K562 (cell line): ENCODE measurements at regions not wholly inside any gene's neighbourhood (a gene's known extent, or its start where the extent isn't known, plus 50 kb on each side); places are given as distances from the start of the nearest gene placed in this dataset.

Source experiments
- DPF2 ChIP-seq: fragments of 450-650 bp; IDR thresholded peaks from 2 replicates; pipeline ENCODE4 v1.6.1; 2016
- HDAC1 ChIP-seq, 2 experiments: fragments of 450-650 bp; IDR thresholded peaks; 2 replicates each; pipeline ENCODE4 v1.6.1; 2016 to 2017; ENCODE audit warnings: inconsistent platforms in 1 of 2, mild to moderate bottlenecking in 1 of 2, moderate library complexity in 1 of 2
- JUN ChIP-seq, 2 experiments: sonication (generic) in 1 of 2; formaldehyde crosslinking in 1 of 2; IDR thresholded peaks; 2 replicates each; pipeline versions ENCODE4 v1.6.1 to v1.8.0; 2012 to 2022; ENCODE audit warnings: borderline replicate concordance in 2 of 2, mild to moderate bottlenecking in 2 of 2, improper control_type of control experiment in 1 of 2, low read depth in 1 of 2, low read length in 1 of 2, missing genetic modification reagents in 1 of 2
- MAFG ChIP-seq: fragments of 450-650 bp; conservative IDR thresholded peaks from 2 replicates; pipeline ENCODE4 v1.6.1; 2016; ENCODE audit warnings: missing genetic modification characterization, missing compliant biosample characterization
- MAFK ChIP-seq: IDR thresholded peaks from 2 replicates; pipeline ENCODE4 v1.6.1; 2011; ENCODE audit warnings: low read length, improper control_type of control experiment
- MTA3 ChIP-seq: fragments of 450-650 bp; formaldehyde crosslinking; IDR thresholded peaks from 2 replicates; pipeline ENCODE4 v1.6.1; 2017; ENCODE audit warnings: mild to moderate bottlenecking, borderline replicate concordance
- TAL1 ChIP-seq: fragments of 450-650 bp; IDR thresholded peaks from 2 replicates; pipeline ENCODE4 v1.6.1; 2016; ENCODE audit warnings: mild to moderate bottlenecking
- ZNF239 ChIP-seq: fragments of 250-450 bp; sonication (Bioruptor Pico); IDR thresholded peaks from 2 replicates; pipeline ENCODE4 v1.4.0; 2020; ENCODE audit warnings: mild to moderate bottlenecking
- ZNF57 ChIP-seq: fragments of 450-650 bp; formaldehyde crosslinking; IDR thresholded peaks from 2 replicates; pipeline ENCODE4 v1.4.0; 2020; ENCODE audit warnings: mild to moderate bottlenecking, moderate library complexity
- TF ChIP-seq, protein P1 (sequence below): fragments of 450-650 bp; formaldehyde crosslinking; IDR thresholded peaks from 2 replicates; pipeline ENCODE4 v1.4.0; 2022; ENCODE audit warnings: mild to moderate bottlenecking, moderate library complexity
- TF ChIP-seq, protein P2 (sequence below): sonication (generic); IDR thresholded peaks from 2 replicates; pipeline ENCODE4 v1.6.1; 2016
- TF ChIP-seq, protein P3 (sequence below), 2 experiments: fragments of 200-800 bp in 1 of 2; sonication (Bioruptor generic) in 1 of 2; sonication (generic) in 1 of 2; formaldehyde crosslinking in 1 of 2; IDR thresholded peaks in 1 of 2; conservative IDR thresholded peaks in 1 of 2; 2 replicates each; pipeline versions ENCODE4 v1.5.0 to v1.6.1; 2016 to 2020; ENCODE audit warnings: missing compliant biosample characterization in 1 of 2, missing genetic modification characterization in 1 of 2, missing genetic modification reagents in 1 of 2
- TF ChIP-seq, protein P4 (sequence below): fragments of 250-450 bp; sonication (Bioruptor Pico); IDR thresholded peaks from 2 replicates; pipeline ENCODE4 v1.4.0; 2020; ENCODE audit warnings: mild to moderate bottlenecking, moderate library complexity
- TF ChIP-seq, protein P5 (sequence below): fragments of 200-800 bp; sonication (Bioruptor generic); IDR thresholded peaks from 2 replicates; pipeline ENCODE4 v1.6.1; 2017; ENCODE audit warnings: missing genetic modification characterization, missing compliant biosample characterization
- TF ChIP-seq, protein P6 (sequence below), 2 experiments: fragments of 450-650 bp; conservative IDR thresholded peaks; 2 replicates each; pipeline ENCODE4 v1.6.1; 2017; ENCODE audit warnings: mild to moderate bottlenecking in 2 of 2, moderate library complexity in 2 of 2
- TF ChIP-seq, protein P7 (sequence below): sonication (generic); formaldehyde crosslinking; IDR thresholded peaks from 2 replicates; pipeline ENCODE4 v1.9.0; 2022; ENCODE audit warnings: mild to moderate bottlenecking, missing genetic modification reagents

DNA sequence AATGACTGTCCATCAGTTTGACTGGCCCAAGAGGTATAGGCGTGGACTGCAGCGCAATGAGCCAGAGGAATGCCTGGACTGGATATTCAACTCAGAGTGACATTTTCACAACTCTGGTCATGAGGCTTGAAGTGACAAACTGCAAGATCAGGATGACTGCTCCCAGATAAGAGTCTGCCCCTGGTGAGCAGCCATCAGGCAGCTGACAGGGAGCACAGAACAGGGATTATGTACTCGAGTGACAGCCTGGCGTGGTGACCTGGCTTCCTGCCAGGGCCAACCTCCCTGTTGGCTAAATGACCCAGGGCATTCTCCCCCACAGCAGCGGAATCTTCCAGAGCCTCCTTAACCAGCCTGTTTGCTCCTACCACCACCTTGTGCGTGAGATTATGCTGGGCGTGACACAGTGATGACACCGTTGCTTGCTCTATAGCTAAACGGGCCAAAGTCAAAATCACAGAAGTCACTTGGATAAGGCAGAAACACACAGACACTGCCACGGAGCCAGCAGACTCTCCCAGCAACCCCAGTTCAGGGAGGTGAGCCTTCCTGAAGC, 209.1 kb upstream of the JARID2 start (continued):
- TF ChIP-seq HDAC1 (IDR thresholded peaks at IDR 0.05) (peak in 1 of 2 experiments; percentile 92; a peak in 2 of 4 replicates), MAFG (peak; percentile 76), TAL1 (peak; percentile 54; the same call in 1 of the 2 replicates), MTA3 (peak; percentile 89), DPF2 (peak; percentile 93), ZNF239 (peak; percentile 56), ZNF57 (CRISPR knock-in tag) (no peak), JUN (IDR thresholded peaks at IDR 0.05; ENCODE audit: borderline replicate concordance, low read depth, low read length) (0 out of 2 replicates have a peak, but pooled peaks have one; percentile 26), JUN (CRISPR knock-in tag; IDR thresholded peaks at IDR 0.05; ENCODE audit: borderline replicate concordance) (no peak), MAFK (peak; percentile 69; the same call in 1 of the 2 replicates)
- TF ChIP-seq, protein P1, sequence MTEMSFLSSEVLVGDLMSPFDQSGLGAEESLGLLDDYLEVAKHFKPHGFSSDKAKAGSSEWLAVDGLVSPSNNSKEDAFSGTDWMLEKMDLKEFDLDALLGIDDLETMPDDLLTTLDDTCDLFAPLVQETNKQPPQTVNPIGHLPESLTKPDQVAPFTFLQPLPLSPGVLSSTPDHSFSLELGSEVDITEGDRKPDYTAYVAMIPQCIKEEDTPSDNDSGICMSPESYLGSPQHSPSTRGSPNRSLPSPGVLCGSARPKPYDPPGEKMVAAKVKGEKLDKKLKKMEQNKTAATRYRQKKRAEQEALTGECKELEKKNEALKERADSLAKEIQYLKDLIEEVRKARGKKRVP (CRISPR knock-in tag): peak; percentile 53; the same call in 1 of the 2 replicates
- TF ChIP-seq, protein P2, sequence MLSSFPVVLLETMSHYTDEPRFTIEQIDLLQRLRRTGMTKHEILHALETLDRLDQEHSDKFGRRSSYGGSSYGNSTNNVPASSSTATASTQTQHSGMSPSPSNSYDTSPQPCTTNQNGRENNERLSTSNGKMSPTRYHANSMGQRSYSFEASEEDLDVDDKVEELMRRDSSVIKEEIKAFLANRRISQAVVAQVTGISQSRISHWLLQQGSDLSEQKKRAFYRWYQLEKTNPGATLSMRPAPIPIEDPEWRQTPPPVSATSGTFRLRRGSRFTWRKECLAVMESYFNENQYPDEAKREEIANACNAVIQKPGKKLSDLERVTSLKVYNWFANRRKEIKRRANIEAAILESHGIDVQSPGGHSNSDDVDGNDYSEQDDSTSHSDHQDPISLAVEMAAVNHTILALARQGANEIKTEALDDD: peak; percentile 67
- TF ChIP-seq, protein P3, sequence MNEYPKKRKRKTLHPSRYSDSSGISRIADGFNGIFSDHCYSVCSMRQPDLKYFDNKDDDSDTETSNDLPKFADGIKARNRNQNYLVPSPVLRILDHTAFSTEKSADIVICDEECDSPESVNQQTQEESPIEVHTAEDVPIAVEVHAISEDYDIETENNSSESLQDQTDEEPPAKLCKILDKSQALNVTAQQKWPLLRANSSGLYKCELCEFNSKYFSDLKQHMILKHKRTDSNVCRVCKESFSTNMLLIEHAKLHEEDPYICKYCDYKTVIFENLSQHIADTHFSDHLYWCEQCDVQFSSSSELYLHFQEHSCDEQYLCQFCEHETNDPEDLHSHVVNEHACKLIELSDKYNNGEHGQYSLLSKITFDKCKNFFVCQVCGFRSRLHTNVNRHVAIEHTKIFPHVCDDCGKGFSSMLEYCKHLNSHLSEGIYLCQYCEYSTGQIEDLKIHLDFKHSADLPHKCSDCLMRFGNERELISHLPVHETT (CRISPR knock-in tag; conservative IDR thresholded peaks at IDR 0.05 in 1 of 2, IDR thresholded peaks at IDR 0.05 in 1 of 2): peak in 1 of 2 experiments; percentile 74; a peak in 2 of 4 replicates
- TF ChIP-seq, protein P4, sequence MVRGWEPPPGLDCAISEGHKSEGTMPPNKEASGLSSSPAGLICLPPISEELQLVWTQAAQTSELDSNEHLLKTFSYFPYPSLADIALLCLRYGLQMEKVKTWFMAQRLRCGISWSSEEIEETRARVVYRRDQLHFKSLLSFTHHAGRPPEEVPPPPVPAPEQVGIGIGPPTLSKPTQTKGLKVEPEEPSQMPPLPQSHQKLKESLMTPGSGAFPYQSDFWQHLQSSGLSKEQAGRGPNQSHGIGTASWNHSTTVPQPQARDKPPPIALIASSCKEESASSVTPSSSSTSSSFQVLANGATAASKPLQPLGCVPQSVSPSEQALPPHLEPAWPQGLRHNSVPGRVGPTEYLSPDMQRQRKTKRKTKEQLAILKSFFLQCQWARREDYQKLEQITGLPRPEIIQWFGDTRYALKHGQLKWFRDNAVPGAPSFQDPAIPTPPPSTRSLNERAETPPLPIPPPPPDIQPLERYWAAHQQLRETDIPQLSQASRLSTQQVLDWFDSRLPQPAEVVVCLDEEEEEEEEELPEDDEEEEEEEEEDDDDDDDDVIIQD (CRISPR knock-in tag): no peak
- TF ChIP-seq, protein P5, sequence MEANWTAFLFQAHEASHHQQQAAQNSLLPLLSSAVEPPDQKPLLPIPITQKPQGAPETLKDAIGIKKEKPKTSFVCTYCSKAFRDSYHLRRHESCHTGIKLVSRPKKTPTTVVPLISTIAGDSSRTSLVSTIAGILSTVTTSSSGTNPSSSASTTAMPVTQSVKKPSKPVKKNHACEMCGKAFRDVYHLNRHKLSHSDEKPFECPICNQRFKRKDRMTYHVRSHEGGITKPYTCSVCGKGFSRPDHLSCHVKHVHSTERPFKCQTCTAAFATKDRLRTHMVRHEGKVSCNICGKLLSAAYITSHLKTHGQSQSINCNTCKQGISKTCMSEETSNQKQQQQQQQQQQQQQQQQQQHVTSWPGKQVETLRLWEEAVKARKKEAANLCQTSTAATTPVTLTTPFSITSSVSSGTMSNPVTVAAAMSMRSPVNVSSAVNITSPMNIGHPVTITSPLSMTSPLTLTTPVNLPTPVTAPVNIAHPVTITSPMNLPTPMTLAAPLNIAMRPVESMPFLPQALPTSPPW (CRISPR knock-in tag): peak; percentile 15; the same call in 1 of the 2 replicates
- TF ChIP-seq, protein P6, sequence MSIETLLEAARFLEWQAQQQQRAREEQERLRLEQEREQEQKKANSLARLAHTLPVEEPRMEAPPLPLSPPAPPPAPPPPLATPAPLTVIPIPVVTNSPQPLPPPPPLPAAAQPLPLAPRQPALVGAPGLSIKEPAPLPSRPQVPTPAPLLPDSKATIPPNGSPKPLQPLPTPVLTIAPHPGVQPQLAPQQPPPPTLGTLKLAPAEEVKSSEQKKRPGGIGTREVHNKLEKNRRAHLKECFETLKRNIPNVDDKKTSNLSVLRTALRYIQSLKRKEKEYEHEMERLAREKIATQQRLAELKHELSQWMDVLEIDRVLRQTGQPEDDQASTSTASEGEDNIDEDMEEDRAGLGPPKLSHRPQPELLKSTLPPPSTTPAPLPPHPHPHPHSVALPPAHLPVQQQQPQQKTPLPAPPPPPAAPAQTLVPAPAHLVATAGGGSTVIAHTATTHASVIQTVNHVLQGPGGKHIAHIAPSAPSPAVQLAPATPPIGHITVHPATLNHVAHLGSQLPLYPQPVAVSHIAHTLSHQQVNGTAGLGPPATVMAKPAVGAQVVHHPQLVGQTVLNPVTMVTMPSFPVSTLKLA (conservative IDR thresholded peaks at IDR 0.05): peak; percentile 76 to 91
- TF ChIP-seq, protein P7, sequence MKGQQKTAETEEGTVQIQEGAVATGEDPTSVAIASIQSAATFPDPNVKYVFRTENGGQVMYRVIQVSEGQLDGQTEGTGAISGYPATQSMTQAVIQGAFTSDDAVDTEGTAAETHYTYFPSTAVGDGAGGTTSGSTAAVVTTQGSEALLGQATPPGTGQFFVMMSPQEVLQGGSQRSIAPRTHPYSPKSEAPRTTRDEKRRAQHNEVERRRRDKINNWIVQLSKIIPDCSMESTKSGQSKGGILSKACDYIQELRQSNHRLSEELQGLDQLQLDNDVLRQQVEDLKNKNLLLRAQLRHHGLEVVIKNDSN (CRISPR knock-in tag): peak; percentile 49
